GM12801 (cell line): ENCODE measurements at regions not wholly inside any gene's neighbourhood (a gene's known extent, or its start where the extent isn't known, plus 50 kb on each side); places are given as distances from the start of the nearest gene placed in this dataset.

Experiments used
- CTCF ChIP-seq: IDR thresholded peaks from one replicate; pipeline ENCODE4 v1.5.1; 2011; ENCODE audit warnings: control low read depth; ENCODE audit not compliant: insufficient read length; ENCODE audit errors: extremely low read depth

DNA sequence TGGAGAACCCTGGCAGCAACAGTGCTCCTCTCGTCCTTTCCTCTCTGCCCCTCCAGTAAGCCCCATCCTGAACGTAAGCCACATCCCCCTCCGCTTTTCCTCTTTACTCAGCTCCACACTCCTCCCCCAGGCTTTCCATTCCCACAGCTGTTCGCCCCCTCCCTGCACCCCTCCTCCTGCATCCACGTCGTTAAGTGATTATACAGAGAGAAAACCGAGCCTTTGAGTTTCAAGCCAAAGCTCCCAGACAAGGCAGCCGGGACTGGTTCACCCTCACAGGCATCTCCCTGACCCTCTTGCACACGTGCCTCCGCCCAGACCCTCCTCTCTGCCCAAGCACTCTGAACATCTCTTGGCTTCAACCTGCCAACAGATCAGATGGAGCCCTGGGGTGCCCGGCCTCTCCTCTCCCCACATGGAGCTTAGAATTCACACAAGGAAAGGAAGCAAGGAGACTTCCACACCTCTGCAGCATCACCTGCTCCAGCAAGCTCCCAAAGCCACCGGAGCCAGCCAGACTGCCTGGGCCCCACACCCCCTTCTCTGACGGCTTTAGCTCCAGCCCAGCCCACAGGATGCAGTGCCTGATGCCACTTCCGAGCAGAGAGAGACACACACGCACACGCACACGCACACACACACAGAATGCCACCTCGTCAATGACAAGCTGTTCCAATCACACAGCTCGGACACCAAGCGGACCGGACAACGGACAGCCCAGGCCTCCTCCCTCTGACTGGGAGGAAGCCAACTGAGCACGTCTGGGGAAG lies 99.9 kb upstream of the CCL2 start:
- TF ChIP-seq CTCF: no peak

GRCh38 chr17:34155947-34156346 lies 99.1 kb upstream of the CCL2 start:
- TF ChIP-seq CTCF: no peak

DNA sequence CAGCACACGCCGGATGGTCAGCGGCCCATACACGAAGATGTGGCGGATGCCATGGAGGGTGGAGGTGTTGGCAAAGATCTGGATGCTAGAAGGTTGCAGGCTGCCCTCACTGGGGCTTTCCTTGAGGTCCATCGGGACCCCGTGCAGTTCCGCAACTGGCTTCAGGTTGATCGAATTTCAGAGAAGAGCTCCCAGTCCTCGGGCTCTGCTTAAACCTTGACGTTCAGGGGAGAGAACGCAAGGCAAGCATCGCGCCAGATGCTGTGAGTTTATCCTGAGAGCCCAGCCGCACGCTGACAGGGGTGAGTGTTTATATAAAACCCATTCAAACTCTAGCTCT lies 98.7 kb upstream of the CCL2 start:
- no peak for TF ChIP-seq CTCF

- no peak for TF ChIP-seq CTCF
These were observed 98.1 kb upstream of the CCL2 start for GRCh38 chr17:34156741-34157589.

GRCh38 chr17:34161690-34162089 lies 93.4 kb upstream of the CCL2 start:
- TF ChIP-seq CTCF: no peak

- no peak for TF ChIP-seq CTCF
These were observed 92.0 kb upstream of the CCL2 start for GRCh38 chr17:34163123-34163522.

DNA sequence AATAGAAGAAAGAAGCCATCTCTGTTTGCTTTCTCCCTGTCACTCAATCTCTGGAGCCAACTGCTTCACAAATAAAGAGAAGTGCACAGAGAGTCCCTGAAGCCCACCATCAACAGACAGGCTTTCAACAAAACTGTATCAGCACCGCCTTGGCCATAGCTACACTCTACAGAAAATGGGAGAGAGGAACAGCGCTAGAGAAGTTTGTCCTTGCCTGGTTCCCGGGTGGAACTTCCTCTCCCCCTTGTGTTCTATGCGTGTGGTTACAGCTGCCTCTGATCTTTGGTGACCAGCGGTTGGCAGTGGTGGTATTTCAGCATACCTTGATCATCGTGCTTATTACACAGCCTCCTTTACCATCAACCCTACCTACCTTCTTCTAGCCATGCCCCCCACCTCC lies 91.4 kb upstream of the CCL2 start:
- no peak for TF ChIP-seq CTCF
